Subcutaneous abdominal adipose tissue (tissue), 5 donors: ENCODE measurements at regions not wholly inside any gene's neighbourhood (a gene's known extent, or its start where the extent isn't known, plus 50 kb on each side); places are given as distances from the start of the nearest gene placed in this dataset.

Experiments
- H3K27ac ChIP-seq: one replicate; pipeline ENCODE4 v1.7.0; 2013; ENCODE audit warnings: low read depth, mild to moderate bottlenecking, inconsistent platforms, low read length, moderate library complexity
- H3K27me3 ChIP-seq, 5 donors: one replicate each; pipeline ENCODE4 v1.7.0; 2013; ENCODE audit warnings: low read length in 5 of 5, inconsistent platforms in 1 of 5; ENCODE audit not compliant: control insufficient read depth in 5 of 5, insufficient read depth in 4 of 5
- H3K36me3 ChIP-seq, 5 donors: one replicate each; pipeline ENCODE4 v1.7.0; 2013; ENCODE audit warnings: low read length in 5 of 5; ENCODE audit not compliant: control insufficient read depth in 5 of 5, insufficient read depth in 5 of 5
- H3K4me1 ChIP-seq, 5 donors: one replicate each; pipeline ENCODE4 v1.7.0; 2013; ENCODE audit warnings: low read length in 5 of 5, mild to moderate bottlenecking in 3 of 5, moderate library complexity in 1 of 5; ENCODE audit not compliant: control insufficient read depth in 5 of 5, insufficient read depth in 5 of 5
- H3K4me3 ChIP-seq, 5 donors: one replicate each; pipeline ENCODE4 v1.7.0; 2013; ENCODE audit warnings: low read length in 5 of 5, low read depth in 1 of 5
- H3K9ac ChIP-seq, 5 donors: one replicate each; pipeline ENCODE4 v1.7.0; 2013; ENCODE audit warnings: low read length in 5 of 5, mild to moderate bottlenecking in 4 of 5, moderate library complexity in 3 of 5
- H3K9me3 ChIP-seq, 5 donors: one replicate each; pipeline ENCODE4 v1.7.0; 2013; ENCODE audit warnings: low read length in 5 of 5; ENCODE audit not compliant: control insufficient read depth in 5 of 5
- donor health status: healthy.
- donor health status: healthy.
- donor health status: healthy.
- donor health status: healthy.
- donor health status: healthy.

DNA sequence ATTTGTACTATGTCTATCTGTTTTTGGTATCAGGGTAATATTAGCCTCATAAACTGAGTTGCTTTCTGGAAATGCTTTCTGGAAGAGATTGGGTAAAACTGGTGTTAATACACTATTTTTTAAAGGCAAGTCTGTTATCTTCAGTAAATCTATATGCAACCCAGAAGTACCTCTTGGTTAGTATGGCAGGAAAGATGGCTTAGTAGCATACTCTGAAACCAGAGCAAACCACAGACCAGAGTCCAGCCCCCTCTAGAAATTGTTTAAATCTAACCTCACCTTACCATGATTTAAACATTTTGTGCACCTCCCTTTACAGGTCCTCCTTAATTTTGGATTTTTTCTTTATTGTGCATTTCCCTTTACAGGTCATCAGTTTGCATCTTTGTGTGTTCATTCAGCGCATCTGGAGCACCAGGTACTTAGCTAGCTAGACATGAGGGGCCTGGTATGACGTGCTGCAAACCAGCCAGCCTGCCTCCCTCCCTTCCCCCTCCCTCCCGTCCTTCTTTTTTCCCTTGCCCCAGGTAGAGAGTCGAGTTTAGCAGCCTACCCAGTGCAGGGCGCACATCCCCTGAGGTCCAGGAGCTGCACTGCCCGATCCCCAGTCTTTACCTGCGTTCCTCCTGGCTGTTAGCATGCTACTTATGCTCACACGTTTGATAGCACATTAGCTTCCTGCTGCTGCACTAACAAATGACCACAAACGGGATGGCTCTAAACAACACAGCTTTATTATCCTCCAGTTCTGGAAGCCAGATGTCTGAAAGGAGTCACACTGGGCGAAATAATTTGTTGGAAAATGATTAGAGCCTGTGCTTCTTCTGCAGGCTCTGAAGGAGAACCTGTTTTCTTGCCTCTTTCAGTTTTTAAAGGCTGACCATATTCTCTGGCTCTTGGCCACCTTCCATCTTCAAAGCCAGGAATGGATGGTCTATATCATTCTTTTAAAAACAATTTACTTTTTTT is 299.9 kb upstream of the HABP2 start:
- H3K36me3 ChIP-seq: no peaks in the 10 kb centered on the region
- peaks cover 0 to under 1% (median 0%) of the 10 kb centered on the region in 5 donors for H3K27me3 ChIP-seq
- no peaks in the 10 kb centered on the region for H3K9me3 ChIP-seq
- no peak overlapping the region for H3K9ac ChIP-seq
- H3K4me1 ChIP-seq: no peaks in the 10 kb centered on the region
- no peak overlapping the region for H3K4me3 ChIP-seq
- no peak overlapping the region for H3K27ac ChIP-seq

DNA sequence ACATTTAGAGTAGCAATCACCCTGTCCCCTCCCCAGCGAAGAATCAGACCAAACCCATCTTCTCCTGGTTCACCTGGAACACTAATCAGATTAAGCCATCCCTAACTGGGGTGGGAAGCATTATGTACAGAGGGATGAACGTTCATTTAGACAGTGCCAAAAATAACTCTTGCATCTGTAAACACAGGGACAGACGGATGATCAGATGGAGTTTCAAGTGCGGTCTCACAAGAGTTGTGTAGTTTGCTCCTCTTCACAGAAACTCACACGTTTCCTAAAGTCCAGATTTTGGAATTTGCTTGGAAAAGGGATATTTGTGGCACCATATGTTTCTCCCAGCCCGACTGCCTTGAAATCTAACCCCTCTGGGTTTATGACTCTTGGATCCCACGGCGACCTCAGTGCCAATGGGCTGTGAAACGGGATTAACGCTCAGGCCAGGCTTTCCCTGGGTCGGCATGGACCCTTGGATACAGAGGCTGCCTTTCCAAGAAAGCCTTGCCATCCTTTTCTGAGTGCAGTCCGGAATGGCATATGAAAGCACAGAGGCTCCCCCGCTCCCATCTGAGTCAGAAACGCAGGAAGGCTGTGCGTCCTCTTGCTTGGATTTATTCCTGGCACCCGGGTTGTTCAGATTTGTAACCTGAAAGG is 293.2 kb upstream of the HABP2 start:
- H3K4me3 ChIP-seq: no peak overlapping the region
- peaks cover 0 to 8% (median 0%) of the 10 kb centered on the region in 5 donors for H3K27me3 ChIP-seq
- no peaks in the 10 kb centered on the region for H3K4me1 ChIP-seq
- no peaks in the 10 kb centered on the region for H3K36me3 ChIP-seq
- no peak overlapping the region for H3K27ac ChIP-seq
- no peak overlapping the region for H3K9ac ChIP-seq
- no peaks in the 10 kb centered on the region for H3K9me3 ChIP-seq

DNA sequence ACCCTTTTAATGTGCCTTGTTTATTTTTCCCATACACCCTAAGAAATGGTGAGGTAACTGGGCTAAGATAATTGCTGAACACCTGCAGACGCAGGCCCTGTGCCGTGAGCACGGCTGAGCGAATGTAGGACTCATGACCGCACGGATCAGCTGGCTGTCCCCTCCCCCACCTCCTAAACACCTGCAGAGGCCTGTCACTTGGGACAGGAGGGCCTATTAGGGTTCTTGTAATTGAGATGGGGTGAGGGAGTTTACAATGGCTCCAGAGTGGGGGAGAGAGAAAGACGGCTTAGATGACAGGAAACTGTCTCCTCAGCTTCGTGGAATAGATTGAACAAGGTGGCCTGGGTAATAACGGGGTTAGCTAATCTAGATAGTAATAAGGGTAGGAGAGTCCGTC is 291.7 kb upstream of the HABP2 start:
- Histone ChIP-seq H3K9me3 (no peaks in the 10 kb centered on the region), H3K9ac (no peak overlapping the region), H3K27me3 (peaks cover 0 to 8% (median 0%) of the 10 kb centered on the region in 5 donors), H3K36me3 (no peaks in the 10 kb centered on the region), H3K4me1 (no peaks in the 10 kb centered on the region), H3K27ac (no peak overlapping the region), H3K4me3 (no peak overlapping the region)

DNA sequence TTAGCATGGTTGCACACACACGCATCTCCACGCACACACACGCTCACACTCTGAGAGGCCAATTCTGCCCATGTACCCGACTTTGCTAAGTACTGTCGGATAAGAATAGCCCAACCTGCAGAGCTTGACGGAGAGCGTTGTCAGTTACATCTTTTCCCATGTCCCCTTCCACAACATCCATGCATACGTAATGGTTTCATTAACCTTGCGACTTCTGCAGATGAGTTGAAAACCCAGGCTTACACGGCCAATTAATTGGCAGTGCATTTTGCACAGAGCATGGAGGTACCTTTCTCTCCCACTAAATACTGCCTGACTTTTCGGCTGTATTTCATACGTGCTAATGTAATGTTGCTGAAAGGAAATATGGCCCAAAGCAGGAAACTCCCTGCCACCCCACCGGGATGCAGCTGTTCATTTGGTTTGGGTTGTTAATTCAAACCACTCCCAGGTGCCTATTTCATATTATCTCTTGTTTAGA is 291.2 kb upstream of the HABP2 start:
- no peaks in the 10 kb centered on the region for H3K4me1 ChIP-seq
- no peaks in the 10 kb centered on the region for H3K9me3 ChIP-seq
- no peaks in the 10 kb centered on the region for H3K36me3 ChIP-seq
- H3K27me3 ChIP-seq: peaks cover 0 to 8% (median 0%) of the 10 kb centered on the region in 5 donors
- H3K27ac ChIP-seq: no peak overlapping the region
- no peak overlapping the region for H3K9ac ChIP-seq
- H3K4me3 ChIP-seq: no peak overlapping the region

DNA sequence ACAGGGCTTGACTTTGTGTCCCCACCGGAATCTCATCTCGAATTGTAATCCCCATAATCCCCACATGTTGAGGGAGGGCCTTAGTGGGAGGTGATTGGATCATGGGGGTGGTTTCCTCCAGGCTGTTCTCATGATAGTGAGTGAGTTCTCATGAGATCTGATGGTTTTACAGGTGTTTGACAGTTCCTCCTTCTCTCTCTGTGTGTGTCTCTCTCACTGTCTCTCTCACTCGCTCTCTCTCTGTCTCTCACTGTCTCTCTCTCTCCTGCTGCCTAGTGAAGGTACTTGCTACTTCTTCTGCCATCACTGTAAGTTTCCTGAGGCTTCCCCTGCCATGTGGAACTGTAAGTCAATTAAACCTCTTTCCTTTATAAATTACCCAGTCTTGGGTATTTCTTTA is 289.8 kb upstream of the HABP2 start:
- Histone ChIP-seq H3K27ac (no peak overlapping the region), H3K36me3 (no peaks in the 10 kb centered on the region), H3K27me3 (peaks cover 0 to 6% (median 0%) of the 10 kb centered on the region in 5 donors), H3K4me3 (no peak overlapping the region), H3K9ac (no peak overlapping the region), H3K4me1 (no peaks in the 10 kb centered on the region), H3K9me3 (no peaks in the 10 kb centered on the region)

DNA sequence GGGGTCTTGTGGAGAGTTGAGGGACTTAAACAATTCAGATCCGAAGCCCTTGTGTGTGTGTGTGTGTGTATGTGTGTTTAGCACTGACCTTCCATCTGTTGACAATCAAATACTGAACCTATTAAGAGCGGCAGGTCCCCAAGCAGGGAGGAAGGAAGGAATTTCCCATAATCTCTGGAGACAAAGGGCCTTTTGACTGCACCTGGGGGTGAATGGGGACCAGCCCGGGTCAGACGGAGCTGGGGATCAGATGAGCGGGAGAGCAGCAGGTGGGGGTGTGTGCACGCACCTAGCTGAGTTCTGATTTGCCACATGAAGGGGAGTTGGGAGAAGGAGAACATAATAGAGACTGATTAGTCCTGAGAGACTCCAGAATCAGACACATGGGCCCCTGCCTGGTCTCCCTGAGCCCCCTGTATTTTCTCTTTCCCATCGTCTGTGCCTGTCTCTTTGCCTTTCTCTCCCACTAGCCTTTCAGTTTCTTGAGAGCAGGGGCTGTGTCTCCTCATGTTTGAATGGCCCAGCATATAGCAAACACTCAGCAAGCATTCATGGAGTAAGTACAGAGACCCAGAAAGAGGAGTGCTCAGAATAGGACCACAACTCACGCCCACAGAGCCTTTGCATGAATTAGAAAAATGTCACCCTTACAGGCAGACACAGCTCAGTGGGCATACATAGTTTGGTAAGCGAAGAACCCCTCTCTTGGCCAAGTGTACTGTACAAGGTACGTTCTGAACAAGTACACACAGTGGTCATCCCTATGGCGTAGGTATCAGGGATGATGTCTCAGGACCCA is 288.3 kb upstream of the HABP2 start:
- Histone ChIP-seq H3K4me1 (peaks cover 0 to 7% (median 2%) of the 10 kb centered on the region in 5 donors), H3K9me3 (no peaks in the 10 kb centered on the region), H3K4me3 (no peak overlapping the region), H3K27me3 (peaks cover 0 to 5% (median 0%) of the 10 kb centered on the region in 5 donors), H3K27ac (no peak overlapping the region), H3K9ac (no peak overlapping the region), H3K36me3 (no peaks in the 10 kb centered on the region)

DNA sequence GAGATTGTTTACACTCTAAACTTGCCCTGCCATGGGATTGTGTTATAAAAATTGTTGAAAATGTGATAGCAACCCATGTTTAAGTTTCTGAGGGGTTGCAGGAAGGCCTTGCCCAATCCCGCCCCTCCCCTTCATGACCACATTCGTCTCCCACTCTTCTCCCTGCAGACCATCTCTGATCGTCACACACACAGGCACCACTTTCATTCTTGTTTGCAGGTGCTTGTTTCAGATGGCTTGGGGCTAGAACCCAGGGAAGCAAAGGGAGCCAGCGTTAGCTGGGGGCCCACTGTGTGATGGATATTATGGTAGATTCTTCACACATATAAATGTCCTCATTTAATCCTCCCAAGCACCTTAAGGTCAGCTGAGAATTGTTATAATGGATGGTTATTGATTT is 286.7 kb upstream of the HABP2 start:
- Histone ChIP-seq H3K9ac (no peak overlapping the region), H3K9me3 (no peaks in the 10 kb centered on the region), H3K4me3 (no peak overlapping the region), H3K27ac (no peak overlapping the region), H3K4me1 (peaks cover 0 to 7% (median 2%) of the 10 kb centered on the region in 5 donors), H3K27me3 (peaks cover 0 to 3% (median 0%) of the 10 kb centered on the region in 5 donors), H3K36me3 (no peaks in the 10 kb centered on the region)

DNA sequence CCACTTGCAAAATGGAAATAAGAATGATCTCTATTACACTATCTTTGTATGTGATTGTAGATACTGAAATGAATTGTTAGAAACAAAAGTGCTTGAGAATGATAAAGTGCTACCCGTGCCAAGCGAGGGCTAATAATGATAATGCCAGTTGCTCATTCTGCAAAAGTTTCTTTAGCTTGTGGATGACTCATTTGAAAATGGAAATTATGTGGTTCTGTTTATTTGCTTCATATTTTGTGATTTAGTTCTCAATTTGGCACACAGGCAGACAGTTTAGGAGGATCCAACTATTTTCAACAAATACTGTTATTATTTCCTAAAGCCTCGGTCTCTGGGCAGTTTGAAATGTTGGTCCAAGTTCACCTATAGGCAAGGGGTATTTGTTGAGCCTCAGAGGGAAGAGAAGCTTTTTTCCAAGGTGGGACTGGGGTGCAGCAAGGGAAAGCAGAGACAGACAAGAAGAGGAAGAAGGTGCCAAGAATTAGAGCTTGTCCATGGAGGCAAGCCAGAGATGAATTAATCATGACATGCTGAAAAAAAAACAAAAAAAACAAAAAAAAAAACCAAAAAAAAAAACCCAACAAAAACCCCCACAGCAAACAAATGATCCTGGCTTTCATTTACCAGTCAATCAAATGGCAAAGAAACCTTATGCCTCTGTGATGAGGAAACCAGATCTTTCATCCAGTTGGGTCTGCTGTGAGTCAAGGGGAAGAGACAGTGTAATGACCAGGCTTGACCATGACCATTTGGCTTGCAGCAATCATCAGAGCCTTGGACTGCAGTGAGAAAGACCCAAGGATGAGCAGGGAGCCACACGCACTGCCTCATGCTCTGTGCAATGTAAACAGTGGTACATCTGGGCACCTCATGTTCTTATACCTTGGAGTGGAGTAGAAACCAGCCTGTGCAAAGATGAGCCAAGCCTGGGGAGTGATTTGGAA is 285.0 kb upstream of the HABP2 start:
- H3K9me3 ChIP-seq: no peaks in the 10 kb centered on the region
- H3K4me1 ChIP-seq: peaks cover 4 to 13% (median 9%) of the 10 kb centered on the region in 5 donors

DNA sequence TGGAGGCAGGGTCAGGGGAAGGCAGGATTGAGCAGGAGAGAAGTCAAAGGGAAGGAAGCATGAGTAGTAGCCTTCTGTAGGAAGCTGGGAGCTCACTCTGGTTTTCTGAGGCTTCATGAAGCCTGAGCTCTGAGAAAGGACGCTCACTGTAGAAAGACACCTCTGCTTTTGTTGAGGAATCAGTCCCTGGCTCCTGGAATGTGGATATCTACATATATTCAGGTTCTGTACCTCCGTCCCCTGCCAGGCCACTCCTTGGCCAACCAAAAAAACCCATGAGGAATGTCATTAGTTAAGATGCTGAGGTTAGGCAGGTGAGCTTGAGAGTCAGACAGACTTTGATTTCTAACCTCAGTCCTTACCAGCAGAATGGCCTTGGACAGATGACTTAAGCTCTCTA is 283.5 kb upstream of the HABP2 start:
- Histone ChIP-seq H3K4me3 (no peak overlapping the region), H3K27ac (no peak overlapping the region), H3K9ac (no peak overlapping the region), H3K27me3 (peaks cover 0 to 2% (median 0%) of the 10 kb centered on the region in 5 donors), H3K36me3 (no peaks in the 10 kb centered on the region), H3K4me1 (peaks cover 7 to 28% (median 21%) of the 10 kb centered on the region in 5 donors), H3K9me3 (no peaks in the 10 kb centered on the region)

More for the DNA sequence above, 285.0 kb upstream of the HABP2 start:
- H3K4me3 ChIP-seq: no peak overlapping the region
- H3K27ac ChIP-seq: no peak overlapping the region
- peaks cover 0 to 3% (median 0%) of the 10 kb centered on the region in 5 donors for H3K27me3 ChIP-seq
- no peaks in the 10 kb centered on the region for H3K36me3 ChIP-seq
- H3K9ac ChIP-seq: no peak overlapping the region
